Peyer's patch (tissue), 4 donors: ENCODE measurements at regions not wholly inside any gene's neighbourhood (a gene's known extent, or its start where the extent isn't known, plus 50 kb on each side); places are given as distances from the start of the nearest gene placed in this dataset.
A peak's percentile ranks its signal among the peaks of the same experiment; 100 is the strongest.

Experiments used
- DNase-seq, 3 donors: peaks; one replicate each; pipeline ENCODE4 v3.0.0-alpha.2; 2017 to 2019
- H3K27ac ChIP-seq, 4 donors: fragments of 200-600 bp; sonication (generic); one replicate each; pipeline ENCODE4 v1.5.1; 2016 to 2019
- H3K27me3 ChIP-seq, 2 donors: fragments of 200-600 bp; sonication (generic); one replicate each; pipeline ENCODE4 v1.5.1; 2019
- H3K36me3 ChIP-seq, 3 donors: fragments of 200-600 bp; sonication (generic); one replicate each; pipeline ENCODE4 v1.5.1; 2016 to 2019
- H3K4me1 ChIP-seq, 4 donors: fragments of 200-600 bp; sonication (generic); one replicate each; pipeline ENCODE4 v1.5.1; 2016 to 2019
- H3K4me3 ChIP-seq, 4 donors: fragments of 200-600 bp; sonication (generic); 1 replicate in 3 of 4; 2 replicates in 1 of 4; pipeline ENCODE4 v1.5.1; 2016 to 2019; ENCODE audit warnings: mild to moderate bottlenecking in 1 of 4
- H3K9me3 ChIP-seq, 4 donors: fragments of 200-600 bp; sonication (generic); one replicate each; pipeline ENCODE4 v1.5.1; 2016 to 2019; ENCODE audit warnings: mild to moderate bottlenecking in 1 of 4
- CTCF ChIP-seq, 6 experiments: fragments of 450-650 bp in 4 of 6; fragments of 200-600 bp in 2 of 6; sonication (generic) in 1 of 6; IDR thresholded peaks; one replicate each; pipeline ENCODE4 v1.5.1; 2017 to 2019; ENCODE audit warnings: antibody characterized with exemption in 6 of 6, mild to moderate bottlenecking in 3 of 6, moderate library complexity in 1 of 6
- POLR2A ChIP-seq, 2 donors: fragments of 450-650 bp; IDR thresholded peaks; one replicate each; pipeline ENCODE4 v1.5.1; 2017; ENCODE audit warnings: antibody characterized with exemption in 2 of 2, mild to moderate bottlenecking in 2 of 2, moderate library complexity in 2 of 2

GRCh38 chr20:10109641-10110040 lies 74.9 kb downstream of the ANKEF1 start:
- no peak overlapping the region for H3K4me3 ChIP-seq
- no peaks in the 10 kb centered on the region for H3K4me1 ChIP-seq
- no peak for TF ChIP-seq CTCF (IDR thresholded peaks at IDR 0.05)
- TF ChIP-seq POLR2A (IDR thresholded peaks at IDR 0.05): no peak
- no peaks in the 10 kb centered on the region for H3K27me3 ChIP-seq
- no peak overlapping the region for H3K27ac ChIP-seq
- no peaks in the 10 kb centered on the region for H3K9me3 ChIP-seq
- H3K36me3 ChIP-seq: no peaks in the 10 kb centered on the region
- DNase-seq: no peak

GRCh38 chr20:10110151-10110550 lies 75.4 kb downstream of the ANKEF1 start:
- Histone ChIP-seq H3K36me3 (no peaks in the 10 kb centered on the region), H3K9me3 (no peaks in the 10 kb centered on the region), H3K27ac (no peak overlapping the region), H3K27me3 (no peaks in the 10 kb centered on the region), H3K4me3 (no peak overlapping the region), H3K4me1 (no peaks in the 10 kb centered on the region)
- no peak for DNase-seq
- TF ChIP-seq CTCF (IDR thresholded peaks at IDR 0.05) (no peak), POLR2A (IDR thresholded peaks at IDR 0.05) (no peak)

DNA sequence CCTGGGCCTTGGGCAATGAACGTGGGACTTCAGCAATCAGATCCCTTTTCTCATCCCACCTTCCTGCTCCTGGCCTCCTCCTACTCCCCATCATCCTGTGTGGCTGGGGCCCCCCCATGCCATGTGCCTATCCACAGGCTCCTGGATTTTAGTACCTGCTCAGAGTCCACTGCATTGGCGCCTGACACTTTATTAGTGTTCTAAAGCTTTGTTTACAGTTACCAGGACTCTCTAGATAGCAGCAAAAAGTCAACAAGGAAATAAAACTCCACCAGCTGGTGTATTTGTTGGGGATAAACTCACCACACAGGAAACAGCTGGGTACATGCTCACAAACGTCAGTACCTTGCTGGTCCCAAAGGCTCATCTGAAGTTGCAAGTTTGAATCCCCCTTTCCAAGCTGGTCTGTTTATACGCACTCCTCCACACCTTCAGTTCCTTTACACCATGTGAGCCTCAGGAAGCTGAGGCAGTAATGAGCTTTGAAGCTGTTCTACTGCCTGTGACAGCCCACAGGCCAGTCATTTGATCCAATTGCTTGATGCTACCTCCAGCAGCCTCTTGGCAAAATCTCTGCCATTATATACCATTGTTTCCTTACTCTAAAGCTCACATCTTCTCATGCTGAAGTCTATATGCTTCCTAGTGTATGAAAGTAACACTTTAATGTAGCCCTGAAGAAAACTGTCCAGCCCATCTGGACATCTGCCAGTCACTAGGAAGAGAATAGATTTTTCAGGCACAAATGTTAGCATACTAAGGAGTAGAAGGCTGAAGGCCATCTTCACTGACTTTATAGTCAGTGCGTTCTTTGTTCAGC lies 76.6 kb downstream of the ANKEF1 start:
- no peaks in the 10 kb centered on the region for H3K9me3 ChIP-seq
- H3K4me1 ChIP-seq: no peaks in the 10 kb centered on the region
- no peak overlapping the region for H3K4me3 ChIP-seq
- no peaks in the 10 kb centered on the region for H3K36me3 ChIP-seq
- no peaks in the 10 kb centered on the region for H3K27me3 ChIP-seq
- peak overlapping the region in 2 of 4 donors; percentile 30 to 31 for H3K27ac ChIP-seq
- peak in 2 of 3 donors; percentile 56 to 72 for DNase-seq
- TF ChIP-seq CTCF (IDR thresholded peaks at IDR 0.05) (no peak), POLR2A (IDR thresholded peaks at IDR 0.05) (no peak)

DNA sequence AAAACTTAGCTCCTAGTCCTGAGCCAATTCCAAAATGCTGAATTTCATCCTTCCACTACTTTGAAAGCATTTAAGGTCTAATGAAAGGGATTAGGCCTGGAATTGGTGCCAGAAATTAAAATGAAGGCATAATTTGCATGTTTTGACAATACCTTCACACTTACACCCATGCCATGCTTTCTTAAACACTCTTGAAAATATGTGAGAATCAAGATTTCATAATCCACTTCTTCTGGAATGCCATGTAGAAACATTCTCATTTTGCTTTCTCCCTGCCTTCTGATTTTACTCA lies 77.1 kb downstream of the ANKEF1 start:
- peak overlapping the region in 1 of 4 donors; percentile 30 for H3K27ac ChIP-seq
- no peak for DNase-seq
- H3K9me3 ChIP-seq: no peaks in the 10 kb centered on the region
- no peaks in the 10 kb centered on the region for H3K36me3 ChIP-seq
- TF ChIP-seq POLR2A (IDR thresholded peaks at IDR 0.05) (no peak), CTCF (IDR thresholded peaks at IDR 0.05) (no peak)
- H3K4me1 ChIP-seq: no peaks in the 10 kb centered on the region
- H3K27me3 ChIP-seq: no peaks in the 10 kb centered on the region
- H3K4me3 ChIP-seq: no peak overlapping the region

DNA sequence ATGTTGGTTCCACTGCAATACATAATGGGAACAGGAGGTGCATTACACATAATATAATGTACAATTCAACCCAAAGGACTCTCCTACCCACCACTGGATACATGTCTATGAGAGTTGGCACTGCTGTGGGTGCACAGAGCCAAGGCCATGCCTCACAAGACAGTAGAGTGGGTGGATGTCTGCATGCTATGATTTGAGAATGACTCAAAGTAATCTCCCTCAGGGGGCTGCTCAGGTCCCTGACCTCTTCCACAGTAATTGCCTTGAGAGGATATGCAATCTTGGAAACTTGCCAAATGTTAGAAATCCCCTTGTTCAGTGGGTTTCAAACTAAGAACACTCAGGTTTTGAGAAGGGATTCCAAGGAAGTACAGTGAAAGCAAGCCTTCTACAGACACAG lies 79.0 kb downstream of the ANKEF1 start:
- Histone ChIP-seq H3K36me3 (no peaks in the 10 kb centered on the region), H3K4me1 (no peaks in the 10 kb centered on the region), H3K27me3 (no peaks in the 10 kb centered on the region), H3K4me3 (no peak overlapping the region), H3K9me3 (no peaks in the 10 kb centered on the region), H3K27ac (no peak overlapping the region)
- TF ChIP-seq POLR2A (IDR thresholded peaks at IDR 0.05) (no peak), CTCF (IDR thresholded peaks at IDR 0.05) (no peak)
- DNase-seq: no peak

GRCh38 chr20:10114598-10114997 lies 79.8 kb downstream of the ANKEF1 start:
- Histone ChIP-seq H3K27ac (no peak overlapping the region), H3K4me1 (no peaks in the 10 kb centered on the region), H3K9me3 (no peaks in the 10 kb centered on the region), H3K4me3 (no peak overlapping the region), H3K36me3 (no peaks in the 10 kb centered on the region), H3K27me3 (no peaks in the 10 kb centered on the region)
- no peak for DNase-seq
- no peak for TF ChIP-seq POLR2A (IDR thresholded peaks at IDR 0.05)
- TF ChIP-seq CTCF (IDR thresholded peaks at IDR 0.05): no peak
